A673 (cell line): ENCODE measurements at regions not wholly inside any gene's neighbourhood (a gene's known extent, or its start where the extent isn't known, plus 50 kb on each side); places are given as distances from the start of the nearest gene placed in this dataset.

Source experiments
- EZH2 ChIP-seq: fragments of 200-600 bp; sonication (generic); IDR thresholded peaks from 2 replicates; pipeline ENCODE4 v1.6.1; 2017; ENCODE audit warnings: borderline replicate concordance, low read depth, mild to moderate bottlenecking, mixed read lengths, antibody characterized with exemption, low read length; ENCODE audit not compliant: poor library complexity, severe bottlenecking
- TF ChIP-seq, protein P1 (sequence below): fragments of 300-800, 200-600 bp; sonication (generic); conservative IDR thresholded peaks from 2 replicates; pipeline ENCODE4 v1.5.1; 2017; ENCODE audit warnings: low read depth, mild to moderate bottlenecking, antibody characterized with exemption, low read length, moderate library complexity, mixed read lengths

DNA sequence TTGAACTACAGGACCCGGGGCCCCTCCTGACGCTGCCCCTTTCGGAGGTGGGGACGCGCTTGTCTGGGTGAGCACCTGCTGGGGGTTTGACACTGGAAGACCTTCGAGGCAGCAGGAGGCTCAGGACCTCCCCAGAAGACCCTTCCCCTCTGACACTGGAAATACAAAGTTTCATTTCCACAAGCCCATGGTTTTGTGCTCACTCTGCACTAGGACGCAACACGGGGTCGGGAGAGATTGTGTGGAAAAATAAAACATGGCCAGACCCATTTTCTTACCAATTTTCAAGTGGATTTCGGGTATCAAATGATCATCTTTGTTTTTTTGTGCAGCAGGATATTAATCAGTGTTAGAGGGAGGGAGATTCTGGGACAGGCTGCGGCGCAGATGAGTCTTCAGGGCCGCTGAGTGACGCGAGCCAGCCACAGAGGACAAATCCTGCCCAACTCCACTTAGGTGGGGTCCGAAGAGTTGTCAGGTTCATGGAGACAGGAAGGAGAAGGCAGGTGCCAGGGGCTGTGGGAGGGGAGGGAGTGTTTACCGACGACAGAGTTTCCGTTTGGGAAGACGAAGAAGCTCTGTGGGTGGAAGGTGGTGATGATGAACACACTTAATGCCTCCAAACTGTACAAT lies 160.0 kb upstream of the AFDN start:
- TF ChIP-seq, protein P1, sequence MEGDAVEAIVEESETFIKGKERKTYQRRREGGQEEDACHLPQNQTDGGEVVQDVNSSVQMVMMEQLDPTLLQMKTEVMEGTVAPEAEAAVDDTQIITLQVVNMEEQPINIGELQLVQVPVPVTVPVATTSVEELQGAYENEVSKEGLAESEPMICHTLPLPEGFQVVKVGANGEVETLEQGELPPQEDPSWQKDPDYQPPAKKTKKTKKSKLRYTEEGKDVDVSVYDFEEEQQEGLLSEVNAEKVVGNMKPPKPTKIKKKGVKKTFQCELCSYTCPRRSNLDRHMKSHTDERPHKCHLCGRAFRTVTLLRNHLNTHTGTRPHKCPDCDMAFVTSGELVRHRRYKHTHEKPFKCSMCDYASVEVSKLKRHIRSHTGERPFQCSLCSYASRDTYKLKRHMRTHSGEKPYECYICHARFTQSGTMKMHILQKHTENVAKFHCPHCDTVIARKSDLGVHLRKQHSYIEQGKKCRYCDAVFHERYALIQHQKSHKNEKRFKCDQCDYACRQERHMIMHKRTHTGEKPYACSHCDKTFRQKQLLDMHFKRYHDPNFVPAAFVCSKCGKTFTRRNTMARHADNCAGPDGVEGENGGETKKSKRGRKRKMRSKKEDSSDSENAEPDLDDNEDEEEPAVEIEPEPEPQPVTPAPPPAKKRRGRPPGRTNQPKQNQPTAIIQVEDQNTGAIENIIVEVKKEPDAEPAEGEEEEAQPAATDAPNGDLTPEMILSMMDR: no peak
- TF ChIP-seq EZH2: no peak
